ENCODE measurements at regions not wholly inside any gene's neighbourhood (a gene's known extent, or its start where the extent isn't known, plus 50 kb on each side); places are given as distances from the start of the nearest gene placed in this dataset.

GRCh38 chr3:156760333-156760732 lies 65.8 kb upstream of the LEKR1 start:
- no peak for DNase-seq (ENCODE audit: low read depth)

GRCh38 chr3:156761007-156761406 lies 65.1 kb upstream of the LEKR1 start:
- no peak for DNase-seq (ENCODE audit: low read depth)

- no peak for DNase-seq (ENCODE audit: low read depth)
Observed at GRCh38 chr3:156761713-156762451, 64.3 kb upstream of the LEKR1 start.

- DNase-seq (ENCODE audit: low read depth), result peak; percentile 79
Observed at GRCh38 chr3:156762631-156763185, 63.4 kb upstream of the LEKR1 start.

- no peak for DNase-seq (ENCODE audit: low read depth)
Observed at GRCh38 chr3:156763386-156763785, 62.8 kb upstream of the LEKR1 start.

- peak; percentile 55 for DNase-seq (ENCODE audit: low read depth)
Observed at GRCh38 chr3:156763931-156764720, 62.0 kb upstream of the LEKR1 start.

- no peak for DNase-seq (ENCODE audit: low read depth)
Observed at GRCh38 chr3:156764751-156765150, 61.4 kb upstream of the LEKR1 start.

GRCh38 chr3:156768390-156768789 lies 57.8 kb upstream of the LEKR1 start:
- DNase-seq (ENCODE audit: low read depth), result no peak

- DNase-seq (ENCODE audit: low read depth), result no peak
Observed at GRCh38 chr3:156769721-156770654, 56.2 kb upstream of the LEKR1 start.

- no peak for DNase-seq (ENCODE audit: low read depth)
Observed at GRCh38 chr3:156770699-156771414, 55.3 kb upstream of the LEKR1 start.

GRCh38 chr3:156772588-156773206 lies 53.5 kb upstream of the LEKR1 start:
- no peak for DNase-seq (ENCODE audit: low read depth)

GRCh38 chr3:156776031-156776430 lies 50.1 kb upstream of the LEKR1 start:
- DNase-seq (ENCODE audit: low read depth), result no peak

Measured in GM04504 (cell line).